ENCODE measurements at regions not wholly inside any gene's neighbourhood (a gene's known extent, or its start where the extent isn't known, plus 50 kb on each side); places are given as distances from the start of the nearest gene placed in this dataset.

DNA sequence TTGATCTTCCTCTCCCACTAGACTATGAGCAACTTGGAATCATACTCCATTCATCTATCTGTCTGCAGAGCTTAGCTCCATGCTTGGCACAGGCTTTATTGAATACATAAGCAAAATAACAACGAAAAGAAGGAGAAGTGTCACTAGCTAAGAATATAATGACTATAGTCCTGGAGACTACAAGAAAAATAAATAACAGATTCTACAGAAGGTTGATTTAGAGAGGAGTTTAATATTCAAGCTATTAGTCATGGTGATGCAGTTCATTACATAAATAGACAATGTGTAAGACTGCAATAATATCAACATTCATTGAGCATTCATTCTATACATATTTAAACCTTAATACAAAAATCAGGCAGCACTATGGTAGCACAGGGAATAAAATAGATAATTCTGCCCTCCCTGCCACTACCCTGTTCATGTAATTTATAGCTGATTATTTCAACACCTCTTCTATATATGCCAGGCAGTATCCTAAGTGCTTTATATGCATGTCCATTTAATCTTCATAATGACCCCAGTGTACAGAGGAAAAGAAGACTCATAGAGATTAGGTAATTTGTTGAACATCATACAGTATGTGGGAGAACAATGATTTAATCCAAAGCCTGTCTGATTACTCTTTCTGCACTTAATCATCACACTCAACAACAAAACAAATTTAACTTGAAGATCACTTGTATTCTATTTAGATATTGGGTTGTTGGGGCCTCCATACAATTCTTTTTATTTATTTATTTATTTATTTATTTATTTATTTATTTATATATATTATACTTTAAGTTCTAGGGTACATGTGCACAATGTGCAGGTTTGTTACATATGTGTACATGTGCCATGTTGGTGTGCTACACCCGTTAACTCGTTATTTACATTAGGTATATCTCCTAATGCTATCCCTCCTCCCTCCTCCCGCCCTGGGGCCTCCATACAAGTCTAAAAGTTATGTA lies 165.3 kb downstream of the RNF152 start:
- DNase-seq = no peak

DNA sequence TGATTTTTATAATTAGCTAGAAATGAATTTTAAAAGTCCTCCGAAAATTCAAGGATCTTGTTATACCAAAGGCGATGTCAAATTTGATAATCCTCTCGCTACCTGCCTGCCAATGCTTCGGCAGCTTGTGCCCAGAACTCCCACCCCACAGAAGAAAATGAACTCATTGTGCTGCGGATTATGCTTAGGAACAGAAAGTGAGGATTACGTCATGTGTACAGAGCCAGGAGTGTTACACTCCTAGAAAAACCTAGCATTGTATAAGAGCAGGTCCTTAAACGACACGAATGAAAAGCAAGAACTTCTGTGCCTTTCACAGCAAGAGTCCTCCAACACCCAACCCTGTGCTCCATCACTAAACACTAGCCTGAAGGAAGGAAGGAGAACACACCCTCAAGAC lies 168.3 kb downstream of the RNF152 start:
- DNase-seq = no peak

DNA sequence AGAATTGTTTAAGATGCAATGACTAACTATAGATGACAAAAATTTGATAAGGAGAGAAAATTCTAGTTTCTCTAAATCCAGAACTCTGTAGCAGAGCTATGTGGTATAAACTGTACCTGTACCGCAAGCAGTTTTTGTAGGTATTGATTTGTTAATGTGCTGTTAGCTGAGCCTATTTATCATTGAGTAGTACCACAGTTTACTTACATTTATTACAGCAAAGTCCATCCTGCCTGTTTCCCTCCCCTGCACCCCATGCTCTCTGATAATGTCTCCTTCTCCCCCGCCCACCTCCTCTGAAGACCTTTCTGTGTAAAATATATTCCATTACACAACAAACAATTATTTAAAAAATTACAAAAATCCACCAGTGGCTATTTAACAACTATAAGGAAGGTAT lies 170.6 kb downstream of the RNF152 start:
- no peak for DNase-seq

DNA sequence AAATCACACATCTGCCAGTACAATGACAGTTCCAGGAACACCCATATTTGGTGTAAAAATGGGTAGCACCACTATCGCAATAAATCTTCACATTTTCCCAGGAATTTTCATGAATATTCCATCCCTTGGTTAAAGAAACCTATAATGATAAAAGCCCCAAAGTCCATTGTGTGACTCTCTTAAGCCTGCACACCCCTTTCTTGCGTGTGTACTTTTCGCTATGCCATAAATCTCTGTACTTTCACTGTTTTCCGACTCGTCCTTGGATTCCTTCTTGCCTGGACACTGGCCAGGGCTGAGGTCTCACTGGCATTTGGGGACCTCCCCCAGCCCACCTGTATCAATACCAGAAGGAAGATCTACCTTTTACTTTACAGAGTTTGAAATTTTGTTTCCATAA lies 172.3 kb downstream of the RNF152 start:
- no peak for DNase-seq

DNA sequence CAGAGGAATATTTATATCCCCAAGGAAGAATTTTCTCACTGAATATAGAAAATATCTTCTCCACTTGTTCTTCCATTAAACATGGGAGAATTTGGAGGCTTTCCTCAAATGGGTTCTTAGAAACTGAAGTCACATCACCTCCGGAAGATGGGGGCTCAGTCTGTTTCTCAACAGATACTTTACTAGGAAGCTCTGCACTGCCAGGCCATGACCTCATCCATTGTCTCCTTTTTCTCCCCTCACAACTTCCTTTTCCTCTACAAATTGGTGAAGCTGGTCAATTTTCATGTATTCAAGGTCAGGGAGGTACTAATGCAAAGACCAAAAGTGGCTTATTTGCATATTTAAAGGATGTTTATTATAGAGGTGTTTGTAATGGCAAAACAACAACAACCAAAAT lies 173.1 kb downstream of the RNF152 start:
- no peak for DNase-seq

DNA sequence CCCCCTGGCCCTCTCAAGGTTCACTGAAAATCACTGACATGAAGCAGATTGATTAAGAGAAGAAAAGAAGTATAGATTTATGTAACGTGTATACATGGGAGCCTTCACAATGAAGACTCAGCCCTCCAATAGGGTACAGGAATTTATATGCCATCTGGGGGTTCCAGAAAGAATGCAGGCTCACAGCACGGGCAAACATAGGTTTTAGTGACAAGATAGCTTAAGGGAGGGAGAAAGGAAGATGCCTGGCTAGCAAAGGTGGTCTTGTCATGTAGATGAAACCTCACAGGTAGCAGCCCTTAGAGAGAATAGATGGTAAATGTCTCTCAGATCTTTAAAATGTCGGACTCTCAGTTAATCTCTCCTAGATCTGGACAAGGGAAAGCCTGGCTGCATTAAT lies 173.9 kb downstream of the RNF152 start:
- DNase-seq = no peak

DNA sequence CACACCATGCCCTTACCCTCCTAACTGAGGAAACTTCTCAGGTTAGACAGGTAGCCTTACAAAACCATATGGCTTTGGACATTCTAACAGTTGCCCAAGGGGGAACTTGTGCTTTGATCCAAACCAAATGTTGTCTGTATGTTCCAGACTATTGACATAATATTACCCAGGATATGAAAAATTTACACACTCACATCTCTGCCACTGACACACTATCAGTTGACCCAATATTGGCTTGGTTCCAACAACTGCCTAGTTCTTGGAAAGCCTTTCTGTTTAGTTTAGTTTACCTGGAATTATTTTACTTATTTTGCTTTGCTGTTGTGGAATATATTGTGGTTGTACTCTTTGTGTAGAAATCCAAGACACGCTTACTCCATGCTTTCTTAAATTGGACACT lies 178.4 kb downstream of the RNF152 start:
- no peak for DNase-seq

DNA sequence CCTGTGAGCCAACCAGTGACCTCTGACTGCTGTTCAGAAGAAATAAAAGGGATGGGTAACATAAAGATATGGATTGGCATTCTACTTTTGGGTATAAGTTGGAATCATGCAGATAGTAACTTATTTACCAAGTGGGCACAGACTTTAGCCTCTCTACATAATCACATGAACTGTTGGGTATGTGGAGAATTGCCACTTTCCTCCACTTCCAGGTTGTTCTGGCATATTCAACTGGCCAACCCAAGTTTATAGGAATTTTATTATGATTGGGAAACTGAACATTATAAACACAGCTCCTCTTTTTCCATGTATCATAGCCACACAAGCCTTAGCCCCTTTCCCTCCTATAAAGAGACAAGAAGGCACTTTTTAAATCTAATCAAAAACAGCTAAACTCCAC lies 179.3 kb downstream of the RNF152 start:
- DNase-seq = no peak

DNA sequence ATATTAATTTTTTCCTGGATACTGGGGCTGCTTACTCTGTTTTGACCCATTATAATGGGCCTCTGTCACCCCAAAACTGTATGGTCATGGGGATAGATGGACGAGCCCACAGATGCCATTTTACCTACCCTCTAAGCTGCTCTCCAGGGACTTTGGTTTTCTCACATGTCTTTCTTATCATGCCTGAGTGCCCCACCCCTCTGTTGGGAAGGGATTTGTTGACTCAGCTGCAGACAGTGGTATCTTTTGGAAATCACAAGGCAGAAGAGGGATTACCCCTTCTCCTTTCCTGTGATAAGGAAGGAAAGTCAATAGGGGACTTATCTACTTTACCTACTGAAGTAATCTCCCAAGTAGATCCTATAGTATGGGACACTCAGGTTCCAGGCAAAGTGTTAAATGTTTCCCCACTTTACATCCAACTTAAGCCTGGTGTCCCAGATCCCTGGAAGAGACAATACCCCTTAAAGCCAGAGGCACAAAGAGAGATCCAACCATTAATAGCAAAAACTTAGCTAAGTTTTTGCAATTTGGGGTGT lies 182.7 kb downstream of the RNF152 start:
- no peak for DNase-seq

DNA sequence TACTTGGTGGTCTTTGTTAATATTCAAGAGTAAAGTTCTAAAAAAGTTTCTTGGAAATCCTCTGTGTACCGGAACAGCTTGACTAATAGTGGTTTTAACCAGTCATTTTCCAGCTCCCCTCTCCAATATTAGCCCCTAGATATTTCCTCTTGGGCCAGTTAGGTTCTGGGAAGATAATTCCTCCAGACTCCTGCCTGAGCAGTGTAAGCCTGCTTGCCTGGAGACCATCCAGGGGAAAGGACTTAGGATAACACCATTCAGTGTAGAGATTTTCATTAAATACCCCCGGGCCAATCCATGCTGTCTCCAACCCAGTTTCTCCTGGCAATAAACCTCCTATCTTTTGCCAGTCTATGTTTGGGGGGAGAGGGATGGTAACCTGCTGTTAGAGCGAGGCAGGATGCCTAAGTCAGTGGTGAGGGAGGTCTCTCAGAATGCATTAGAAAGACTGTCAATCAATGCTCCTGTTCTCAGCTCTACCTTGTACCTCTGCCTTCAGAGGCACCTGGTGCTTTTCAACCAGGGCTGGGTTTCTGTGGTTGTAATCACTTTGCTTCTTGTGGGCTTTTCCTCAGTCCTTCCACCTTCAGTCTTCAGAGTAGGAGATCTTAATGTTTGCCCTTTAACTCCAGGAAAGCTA lies 186.4 kb downstream of the RNF152 start:
- DNase-seq = no peak

DNA sequence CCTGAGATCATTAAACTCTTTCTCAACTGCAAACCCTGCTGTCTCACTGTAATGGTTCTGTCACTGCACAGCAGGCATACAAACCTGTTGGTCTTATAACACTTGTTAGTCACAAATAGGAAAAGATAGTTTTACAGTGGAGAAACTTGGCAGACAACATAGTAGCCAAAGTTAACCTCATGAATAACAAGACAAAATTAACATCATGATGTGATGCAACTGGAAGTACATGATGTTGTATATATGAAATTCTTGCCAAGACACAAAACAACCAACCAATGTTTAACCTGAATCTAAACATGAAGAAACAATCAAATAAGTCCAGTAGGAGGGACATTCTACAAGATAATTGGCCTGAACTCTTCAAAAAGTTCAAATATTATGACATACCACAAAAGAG lies 189.3 kb downstream of the RNF152 start:
- no peak for DNase-seq

DNA sequence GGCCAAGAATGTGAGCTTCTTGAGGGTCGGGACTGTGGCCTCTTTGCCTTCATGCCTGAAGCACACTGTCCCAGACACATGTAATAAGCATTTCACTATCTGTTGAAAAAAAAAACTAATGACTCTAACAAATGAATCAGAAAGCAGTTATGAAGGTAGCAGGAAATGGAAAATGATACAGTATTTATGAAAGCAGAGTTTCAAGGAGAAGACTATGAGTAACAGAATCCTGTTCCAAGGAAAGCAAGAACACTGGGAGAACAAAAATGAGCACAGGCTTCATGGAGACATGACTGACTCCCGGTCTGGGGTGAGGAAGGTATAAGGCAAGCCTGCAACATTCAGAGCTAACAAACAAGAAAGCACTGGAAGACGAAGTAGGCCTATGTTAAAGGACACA lies 190.8 kb downstream of the RNF152 start:
- no peak for DNase-seq

DNA sequence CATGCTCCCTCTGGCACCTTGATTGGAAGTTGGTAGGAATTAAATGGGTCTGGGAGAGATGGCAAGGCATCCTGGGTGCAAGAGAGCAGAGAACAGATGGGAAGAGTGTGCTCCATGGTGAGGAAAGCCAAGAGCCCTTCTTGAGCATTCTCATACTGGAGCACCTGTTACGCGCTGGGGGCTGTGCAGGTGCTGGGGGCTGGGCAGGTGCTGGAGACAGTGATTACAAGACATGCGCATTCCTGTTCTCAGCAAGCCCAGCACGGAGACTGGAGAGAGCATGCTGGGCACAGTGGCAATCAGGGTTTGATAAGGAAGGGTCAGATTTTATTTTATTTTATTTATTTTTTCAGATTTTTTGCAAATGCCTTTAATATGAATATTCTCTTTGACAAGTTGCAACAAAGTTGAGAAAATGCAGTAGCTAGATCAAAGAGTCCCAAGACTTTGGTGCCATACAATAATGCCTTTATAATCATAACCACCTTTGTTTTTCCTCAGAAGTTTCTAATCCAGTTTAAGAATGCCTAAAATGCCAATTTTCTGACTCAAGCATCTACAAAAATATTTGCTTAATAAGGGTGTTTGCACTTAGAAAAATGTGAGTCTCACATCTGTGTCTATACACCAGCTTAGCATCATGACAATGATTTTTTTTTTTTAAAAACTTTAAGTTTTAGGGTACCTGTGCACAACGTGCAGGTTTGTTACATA lies 193.3 kb downstream of the RNF152 start:
- DNase-seq = no peak

DNA sequence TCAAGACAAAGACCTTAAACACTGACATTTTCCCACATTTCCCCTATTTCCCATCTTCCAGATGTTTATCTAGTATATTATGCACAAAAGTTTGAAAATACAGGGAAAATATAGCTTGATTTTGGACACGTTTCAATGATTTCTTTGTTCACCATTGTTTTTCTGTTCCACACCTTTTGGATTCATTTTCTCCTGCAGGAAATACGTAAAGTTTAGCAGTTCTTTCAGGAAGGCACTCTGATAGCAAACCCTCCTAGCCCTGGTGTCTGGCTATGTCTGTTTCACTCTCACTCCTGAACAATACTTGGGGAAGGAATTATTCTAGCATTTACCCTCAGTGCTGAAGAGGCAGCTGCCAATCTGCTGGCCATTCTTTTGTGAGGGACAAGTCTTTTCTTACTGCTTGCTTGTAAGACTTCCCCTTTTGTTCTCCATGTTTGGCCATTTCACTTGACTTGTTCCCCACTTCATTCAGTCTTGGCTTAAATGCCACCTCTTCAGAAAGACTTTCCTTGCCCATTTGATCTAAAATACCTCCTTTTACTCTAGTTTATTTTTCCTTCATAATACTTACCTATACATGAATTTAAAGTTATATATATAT lies 195.4 kb downstream of the RNF152 start:
- no peak for DNase-seq

DNA sequence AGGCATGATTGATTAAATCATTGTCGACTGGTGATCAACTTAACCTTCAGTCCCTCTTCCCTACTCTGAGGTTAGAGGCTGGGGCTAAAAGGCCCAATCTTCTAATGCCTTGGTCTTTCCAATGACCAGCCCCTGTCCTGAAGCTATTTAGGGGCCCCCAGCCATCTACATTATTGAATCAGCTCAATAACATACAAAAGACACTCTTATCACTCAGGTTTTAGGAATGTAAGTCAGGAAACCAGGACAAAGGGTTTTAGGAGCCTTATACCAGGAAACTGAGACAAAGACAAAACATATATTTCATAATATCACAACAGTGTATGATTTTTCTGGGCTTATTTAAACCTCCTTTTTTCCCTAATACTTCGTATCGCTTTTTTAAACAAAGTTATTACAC lies 198.6 kb downstream of the RNF152 start:
- no peak for DNase-seq

DNA sequence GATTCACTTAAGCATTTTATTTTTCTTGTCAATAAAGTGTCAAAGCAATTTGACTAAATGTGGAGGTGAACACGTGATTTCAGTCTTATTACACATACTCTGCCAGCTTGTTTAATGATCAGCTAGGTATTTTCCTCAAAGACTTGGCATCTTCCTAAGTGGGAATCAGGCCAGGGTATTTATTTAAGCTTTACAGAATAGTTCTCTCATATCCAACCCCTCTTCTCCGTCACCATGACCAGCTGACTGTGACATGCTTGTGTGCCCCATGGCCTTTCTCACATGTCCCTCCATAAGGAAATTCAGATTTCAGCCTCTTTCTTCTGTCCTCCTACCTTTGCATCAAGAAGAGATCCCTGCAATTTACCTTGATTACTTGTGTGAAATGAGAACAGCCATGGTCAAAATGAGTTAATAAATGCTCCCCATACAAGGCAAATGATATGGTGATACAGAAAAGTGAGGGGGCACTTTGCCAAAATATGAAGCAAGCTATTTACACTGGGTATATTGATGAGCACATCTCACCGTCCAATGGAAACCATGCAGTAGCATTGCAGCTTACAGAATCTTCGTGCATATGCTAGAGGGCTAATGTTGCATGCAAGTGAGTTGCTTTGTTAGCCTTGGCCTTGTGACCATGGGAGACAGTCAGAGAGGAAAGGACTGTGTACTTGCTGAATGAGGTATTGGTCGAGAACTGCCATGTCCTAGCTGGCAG lies 202.2 kb downstream of the RNF152 start:
- no peak for DNase-seq

DNA sequence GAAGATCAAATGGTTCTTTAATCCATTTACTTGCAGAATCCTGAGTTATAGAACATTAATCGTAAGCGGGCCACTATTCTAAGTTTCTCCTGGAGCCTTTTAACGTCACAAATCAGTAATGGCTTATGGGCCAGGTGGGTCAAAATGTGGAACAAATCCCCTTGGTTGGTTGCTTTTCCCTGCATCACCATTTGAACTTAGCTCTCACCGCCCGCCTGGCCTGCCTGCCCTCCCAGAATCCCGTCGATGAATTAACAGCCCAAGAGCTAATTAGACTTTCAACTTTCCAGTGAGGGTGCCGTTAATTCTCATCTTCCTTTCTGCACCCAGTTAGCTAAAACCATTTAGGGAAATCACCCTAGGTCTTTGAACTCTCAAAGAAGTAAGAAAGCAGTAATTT lies 205.5 kb downstream of the RNF152 start:
- no peak for DNase-seq

DNA sequence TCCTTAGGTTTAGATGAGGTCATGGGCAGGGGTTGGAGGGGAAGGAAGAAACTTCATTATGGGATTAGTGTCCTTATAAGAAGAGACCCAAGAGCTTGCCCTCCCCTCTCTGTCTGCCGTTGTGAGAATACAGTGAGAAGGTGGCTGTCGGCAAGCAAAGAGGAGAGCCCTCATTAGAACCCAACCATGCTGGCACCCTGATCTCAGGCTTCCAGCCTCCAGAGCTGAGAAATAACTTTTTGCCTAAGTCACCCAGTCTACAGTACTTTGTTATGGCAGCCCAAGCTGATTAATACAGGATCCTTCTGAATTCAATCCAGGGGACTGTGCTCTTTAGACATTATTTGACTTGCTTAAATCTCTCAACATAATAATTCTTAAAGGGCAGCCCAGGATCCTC lies 209.0 kb downstream of the RNF152 start:
- no peak for DNase-seq

DNA sequence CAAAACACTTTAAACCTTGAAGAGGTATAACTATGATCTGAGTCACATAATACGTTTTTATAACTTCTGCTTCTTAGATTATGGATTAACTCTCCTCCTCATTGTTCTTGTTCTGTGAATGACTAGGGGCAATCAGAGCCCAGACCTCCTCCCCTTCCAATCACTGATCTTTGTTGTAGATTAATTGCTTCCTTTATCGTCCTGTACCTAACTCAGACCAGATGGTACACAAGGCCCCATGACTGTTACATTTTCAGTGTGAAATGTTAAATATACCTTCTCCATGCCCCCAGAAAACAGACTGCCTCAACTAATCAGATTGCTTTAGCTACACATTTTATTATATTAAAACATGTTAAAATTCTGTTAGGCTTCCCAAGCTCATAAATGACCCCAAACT lies 211.7 kb downstream of the RNF152 start:
- no peak for DNase-seq

DNA sequence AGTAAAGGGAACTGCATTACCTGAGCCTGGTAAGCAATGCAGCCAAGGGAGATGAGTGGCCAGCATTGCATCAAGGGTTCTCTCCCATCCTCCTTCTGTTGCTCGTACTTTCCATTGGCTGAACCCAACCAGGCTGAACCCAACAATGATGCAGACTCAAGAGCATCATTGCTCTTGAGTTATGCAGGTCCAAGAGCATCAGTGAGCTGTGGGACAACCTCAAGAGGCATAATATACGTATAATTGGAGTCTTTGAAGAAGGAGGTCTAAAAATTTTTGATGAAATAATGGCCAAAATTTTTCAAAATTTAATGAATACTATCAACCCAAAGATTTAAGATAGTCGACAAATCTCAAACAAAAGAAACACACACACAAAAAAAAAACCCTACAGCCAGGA lies 213.0 kb downstream of the RNF152 start:
- DNase-seq = no peak

DNA sequence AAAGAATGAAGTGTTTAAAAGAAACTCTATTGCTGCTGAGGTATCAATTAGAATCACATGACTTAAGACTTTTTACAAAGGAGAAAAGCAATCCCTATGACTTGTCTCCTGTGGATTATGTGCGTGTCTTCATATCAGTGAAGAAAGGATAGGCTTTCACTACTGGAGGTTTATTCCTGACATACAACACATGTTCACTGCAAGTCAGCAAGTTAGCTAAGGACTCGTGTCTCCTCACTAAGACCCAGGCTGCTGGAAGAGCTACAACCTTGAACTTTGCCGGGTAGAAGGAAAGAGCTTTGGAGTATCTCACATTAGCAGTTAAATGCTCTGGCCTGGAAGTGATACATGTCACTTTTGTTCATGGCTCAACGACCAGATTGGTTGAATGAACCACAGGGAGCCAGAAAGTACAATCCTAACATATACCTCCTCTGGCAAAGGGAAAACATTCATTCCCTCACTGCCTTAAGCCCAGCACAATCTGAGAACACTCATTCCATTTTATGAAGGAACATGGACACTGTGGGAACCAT lies 215.3 kb downstream of the RNF152 start:
- no peak for DNase-seq

DNA sequence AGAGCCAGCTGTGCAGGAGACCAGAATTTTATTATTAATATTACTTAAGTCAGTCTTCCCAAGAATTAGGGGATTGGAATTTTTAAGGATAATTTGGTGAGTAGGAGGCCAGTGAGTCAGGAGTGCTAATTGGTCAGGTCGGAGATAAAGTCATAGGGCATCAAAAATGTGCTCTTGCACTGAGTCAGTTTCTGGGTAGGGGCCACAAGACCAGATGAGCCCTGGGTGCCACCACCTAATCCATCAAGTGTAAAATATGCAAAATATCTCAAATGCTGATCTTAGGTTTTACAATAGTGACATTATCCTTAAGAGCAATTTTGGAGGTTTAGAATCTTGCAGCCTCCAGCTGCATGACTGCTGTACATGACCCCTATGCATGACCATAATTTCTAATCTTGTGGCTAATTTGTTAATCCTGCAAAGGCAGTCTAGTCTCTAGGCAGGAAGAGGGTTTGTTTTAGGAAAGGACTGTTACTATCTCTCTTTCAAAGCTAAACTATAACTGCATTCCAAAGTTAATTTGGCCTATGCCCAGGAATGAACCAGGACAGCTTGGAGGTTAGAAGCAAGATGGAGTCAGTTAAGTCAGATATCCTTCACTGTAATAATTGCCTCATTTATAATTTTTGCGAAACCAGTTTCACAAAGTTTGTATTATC lies 215.9 kb downstream of the RNF152 start:
- DNase-seq = no peak

All from stimulated activated CD4-positive, alpha-beta T cell treated with anti-CD3 and anti-CD28 coated beads, Interleukin-15, amount 100 ng/mL, for 24 hours (primary cell).